ENCODE measurements at regions not wholly inside any gene's neighbourhood (a gene's known extent, or its start where the extent isn't known, plus 50 kb on each side); places are given as distances from the start of the nearest gene placed in this dataset.

DNA sequence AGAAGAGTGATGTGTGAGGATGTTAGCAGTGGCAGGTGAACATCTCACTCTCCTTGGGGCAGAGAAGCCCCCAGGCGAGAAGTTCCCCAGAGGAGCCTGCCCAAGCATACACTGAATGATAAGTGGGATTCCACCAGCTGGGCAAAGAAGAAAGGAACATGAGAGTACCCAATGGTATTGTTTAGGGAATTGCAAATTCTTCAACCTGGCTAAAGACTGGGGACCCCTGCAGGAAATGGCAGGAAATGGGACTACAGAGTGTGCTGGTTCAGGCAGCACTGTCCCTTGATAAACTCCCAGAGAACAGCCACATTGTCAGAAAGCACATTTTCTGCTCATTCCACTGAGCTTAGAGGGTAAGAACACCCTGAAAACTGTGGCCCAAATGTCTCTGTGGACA is 121.3 kb downstream of the RPS29 start:
- DNase-seq (ENCODE audit: low read depth), result no peak

DNA sequence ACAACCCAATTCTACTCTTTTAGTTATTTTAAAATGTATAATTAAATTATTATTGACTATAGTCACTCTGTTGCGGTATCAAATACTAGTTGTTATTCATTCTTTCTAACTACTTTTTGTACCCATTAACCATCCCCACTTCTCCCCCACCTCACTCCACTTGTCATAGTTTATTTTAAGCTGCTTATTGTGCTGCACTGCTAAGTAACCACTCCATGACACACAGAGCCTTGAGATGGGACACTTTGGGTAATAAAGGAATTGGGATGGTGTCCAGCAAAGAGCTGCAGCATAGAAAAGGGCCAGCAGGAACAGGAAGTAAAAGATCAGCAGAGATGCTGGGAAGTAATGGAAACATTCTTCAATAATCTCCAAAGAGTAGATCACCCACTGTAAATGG is 123.0 kb downstream of the RPS29 start:
- DNase-seq (ENCODE audit: low read depth), result no peak

DNA sequence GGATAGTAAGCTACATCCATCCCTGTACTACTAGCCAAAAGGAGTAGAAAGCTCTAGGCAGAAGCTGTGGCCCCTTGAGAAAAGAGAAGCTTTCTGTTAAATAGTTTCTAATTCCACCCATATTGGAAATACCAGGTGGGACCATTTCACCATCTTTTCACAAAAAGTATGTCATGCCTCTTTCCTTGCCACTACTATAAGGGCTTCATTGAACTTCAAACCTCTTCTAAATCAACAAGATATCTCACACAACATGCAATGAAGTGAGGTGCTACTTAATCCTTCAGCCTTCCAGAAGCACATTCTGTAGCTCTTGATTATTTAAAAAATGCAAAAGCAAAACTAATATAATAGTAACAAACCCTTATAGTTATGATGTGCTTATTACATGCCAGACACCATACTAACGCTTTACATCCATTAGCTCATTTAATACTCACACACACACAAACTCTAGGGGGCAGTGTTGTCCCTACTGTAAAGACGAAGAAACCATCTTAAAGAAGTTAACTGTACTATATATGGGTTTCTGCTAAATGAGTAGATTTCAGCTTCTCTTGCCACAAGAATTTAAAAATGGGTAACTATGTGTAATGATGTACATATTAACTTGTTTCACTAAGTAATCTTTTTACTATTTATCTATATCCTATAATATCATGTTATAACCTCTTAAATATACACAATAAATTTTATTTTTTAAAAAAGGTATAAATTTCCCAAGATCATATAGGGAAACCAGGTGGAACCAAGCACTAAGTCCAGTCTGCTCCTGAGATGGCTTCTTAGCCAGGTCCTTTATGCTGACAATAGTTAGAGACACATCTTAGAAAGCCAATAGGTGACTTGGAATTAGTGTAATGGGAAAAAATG is 124.4 kb downstream of the RPS29 start:
- DNase-seq (ENCODE audit: low read depth), result peak; percentile 52

DNA sequence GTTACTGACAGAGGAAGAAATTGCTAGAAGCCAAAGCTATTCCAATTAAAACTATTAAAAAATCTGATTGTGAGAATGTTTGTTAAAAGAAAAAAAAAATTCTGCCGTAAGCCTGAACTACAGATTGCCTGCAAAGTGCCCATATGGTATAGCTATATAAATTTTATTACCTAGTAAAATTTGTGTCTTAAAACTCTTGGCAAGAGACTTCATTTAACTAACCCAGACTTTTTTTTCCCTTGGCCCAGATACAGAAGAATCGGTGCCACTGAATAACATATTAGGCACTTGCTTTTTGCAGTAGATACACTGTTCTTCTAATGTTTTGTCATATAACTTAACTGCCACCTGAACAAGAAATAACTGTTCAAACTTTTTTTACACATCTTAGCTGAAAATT is 125.5 kb downstream of the RPS29 start:
- DNase-seq (ENCODE audit: low read depth), result no peak

DNA sequence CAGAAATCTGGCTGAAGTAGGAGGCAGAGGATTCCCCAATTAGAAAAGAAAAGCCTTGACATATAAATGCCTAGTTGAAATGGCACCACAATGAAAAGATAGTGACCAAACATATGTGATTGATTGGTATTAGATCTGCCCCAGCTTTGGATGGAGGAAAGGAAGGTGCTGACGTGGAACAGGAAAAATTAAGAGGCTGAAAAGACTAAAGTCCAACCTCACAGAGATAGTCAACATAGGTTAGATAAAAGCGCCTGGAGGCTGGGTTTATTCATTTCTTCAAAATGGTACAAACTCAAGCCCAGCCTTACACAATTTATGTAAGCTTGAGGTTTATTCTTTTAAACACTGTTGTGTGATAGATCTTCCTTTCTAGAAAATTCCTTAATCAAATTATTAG is 129.6 kb downstream of the RPS29 start:
- DNase-seq (ENCODE audit: low read depth), result no peak

DNA sequence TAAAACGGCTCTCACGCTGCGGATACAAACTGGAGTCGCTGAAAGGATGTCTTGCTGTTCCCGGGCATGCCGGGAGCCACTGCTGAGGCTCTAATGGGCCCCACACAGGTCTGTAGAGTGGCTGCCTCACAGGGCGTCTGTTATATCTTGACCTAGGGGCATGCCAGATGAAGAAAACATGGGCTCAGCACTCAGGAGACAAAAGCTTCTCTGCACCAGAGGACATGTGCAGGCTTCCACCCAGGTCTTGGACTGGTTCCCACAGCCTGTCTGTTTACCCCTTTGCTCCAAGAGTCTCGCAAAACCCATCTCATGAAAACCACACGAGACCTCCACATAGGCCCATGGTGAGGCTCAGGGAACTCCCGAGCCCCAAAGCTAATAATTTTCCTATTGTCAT is 134.2 kb downstream of the RPS29 start:
- no peak for DNase-seq (ENCODE audit: low read depth)

DNA sequence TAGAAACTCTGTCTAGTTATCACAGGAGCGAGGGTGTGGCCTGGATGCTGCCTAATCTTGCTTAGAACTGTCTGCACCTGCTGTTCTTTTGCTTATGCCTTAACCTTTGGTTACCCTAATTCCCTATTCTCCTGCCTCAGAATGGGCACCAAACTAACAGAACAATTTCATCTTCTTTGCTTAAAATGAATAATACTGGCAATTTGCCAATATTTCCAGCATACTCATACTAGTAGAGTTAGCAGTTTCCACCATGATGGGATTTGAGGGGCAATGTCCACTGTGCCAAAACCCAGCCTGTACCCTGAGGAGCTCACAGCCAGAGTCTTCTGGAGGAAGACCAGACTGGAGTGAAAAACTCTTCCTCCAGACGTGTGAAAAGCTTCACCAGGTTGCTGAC is 136.4 kb downstream of the RPS29 start:
- no peak for DNase-seq (ENCODE audit: low read depth)

DNA sequence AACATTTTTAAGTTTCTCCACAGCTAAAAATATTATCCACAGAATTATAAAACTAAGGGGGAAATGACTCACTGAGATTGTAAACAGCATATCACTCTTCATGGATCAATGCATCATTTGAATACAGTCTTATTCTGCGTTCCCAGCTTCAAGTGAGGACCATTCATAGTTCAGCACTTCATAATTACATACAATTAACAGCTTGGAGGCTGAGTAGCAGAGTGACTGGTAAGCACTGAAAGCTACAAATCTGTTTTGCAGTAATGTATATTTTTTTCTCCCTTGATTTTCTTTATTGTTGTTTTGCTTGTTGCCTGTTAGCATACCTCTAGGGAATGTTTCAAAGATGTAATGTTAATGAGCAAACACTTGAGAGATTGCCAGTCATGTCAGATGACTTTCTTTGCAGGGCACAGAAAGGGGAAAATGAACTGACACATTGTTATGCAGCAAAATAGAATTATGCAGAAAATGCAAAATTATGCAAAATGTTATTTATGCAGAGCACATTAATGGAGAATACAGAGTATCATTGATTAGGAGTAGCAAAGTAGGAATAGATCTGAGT is 138.6 kb downstream of the RPS29 start:
- no peak for DNase-seq (ENCODE audit: low read depth)

DNA sequence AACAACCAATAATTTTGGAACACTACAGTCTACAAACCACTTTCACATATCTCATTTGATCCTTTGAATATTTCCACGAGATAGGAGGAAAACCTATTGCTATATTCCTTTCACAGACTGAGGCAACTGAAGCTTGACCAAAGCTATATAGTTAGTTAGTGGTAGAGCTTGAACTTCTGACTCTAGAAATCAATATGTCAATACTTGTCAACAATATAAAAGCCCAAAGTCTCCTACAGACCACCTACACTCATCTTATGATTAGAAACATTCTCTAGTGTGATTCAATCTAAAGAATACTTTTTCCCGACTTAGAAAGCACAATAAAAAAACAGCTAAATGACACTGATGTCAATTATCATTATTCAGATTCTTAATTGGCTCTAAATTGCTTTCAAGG is 139.4 kb downstream of the RPS29 start:
- no peak for DNase-seq (ENCODE audit: low read depth)

DNA sequence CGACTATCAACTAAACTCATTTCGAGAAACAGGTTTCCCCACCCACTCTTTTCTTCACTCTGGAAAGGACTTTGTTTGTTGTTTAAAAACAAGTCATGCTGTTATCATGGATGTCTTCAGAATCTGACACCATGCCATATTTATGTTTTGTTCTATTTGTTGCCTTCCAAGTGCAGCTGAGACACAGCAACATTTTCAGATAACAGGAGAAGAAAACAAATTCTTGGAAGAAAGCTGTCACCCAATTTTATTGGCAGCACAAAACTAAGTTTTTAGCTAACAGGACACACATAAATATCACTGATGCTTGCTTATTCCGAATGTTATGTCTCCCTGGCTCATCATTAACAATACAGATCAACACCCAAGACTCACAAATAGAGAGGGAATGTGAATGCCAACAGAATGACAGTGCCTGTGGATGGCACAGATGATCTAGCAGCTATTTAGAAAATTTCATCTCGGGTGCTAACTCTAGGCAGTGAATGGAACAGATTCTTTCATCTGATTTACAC is 147.9 kb downstream of the RPS29 start:
- DNase-seq (ENCODE audit: low read depth), result no peak

DNA sequence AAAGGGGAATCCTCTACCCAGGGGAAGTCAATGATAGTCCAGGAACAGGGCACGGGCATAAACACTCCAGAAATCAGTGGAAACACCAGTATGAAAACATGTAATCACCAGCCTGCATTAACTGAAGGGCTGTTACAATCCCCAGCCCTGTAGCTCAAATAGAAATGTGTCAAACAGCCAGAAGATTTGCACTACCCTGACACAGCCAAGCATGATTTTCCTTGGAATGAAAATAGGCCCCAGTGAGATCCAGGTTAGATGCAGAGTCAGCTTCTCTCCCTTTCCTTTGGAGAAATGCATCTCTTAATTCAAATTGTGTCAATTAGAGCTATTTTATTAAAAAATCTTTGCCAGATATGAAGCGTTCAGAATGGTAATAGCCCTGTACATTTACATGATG is 158.1 kb downstream of the RPS29 start:
- no peak for DNase-seq (ENCODE audit: low read depth)

DNA sequence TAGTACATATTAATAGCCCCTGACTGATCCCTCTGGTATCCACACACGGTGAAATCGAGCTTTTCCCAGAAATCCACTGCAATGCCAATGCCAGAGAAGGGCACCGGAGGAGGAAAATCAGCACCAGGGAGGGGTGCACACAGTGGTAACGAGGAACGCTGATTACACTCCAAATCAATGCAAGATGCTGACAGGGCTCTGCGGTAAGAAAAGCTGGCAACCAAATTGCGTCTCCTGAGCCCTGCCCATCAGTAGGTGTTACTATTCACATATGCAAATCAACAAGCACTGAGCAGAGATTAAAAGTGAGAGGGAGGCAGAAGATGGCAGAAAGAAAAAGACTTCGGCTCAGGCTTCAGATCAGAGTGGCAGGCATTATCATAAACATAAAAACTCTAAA is 159.1 kb downstream of the RPS29 start:
- no peak for DNase-seq (ENCODE audit: low read depth)

DNA sequence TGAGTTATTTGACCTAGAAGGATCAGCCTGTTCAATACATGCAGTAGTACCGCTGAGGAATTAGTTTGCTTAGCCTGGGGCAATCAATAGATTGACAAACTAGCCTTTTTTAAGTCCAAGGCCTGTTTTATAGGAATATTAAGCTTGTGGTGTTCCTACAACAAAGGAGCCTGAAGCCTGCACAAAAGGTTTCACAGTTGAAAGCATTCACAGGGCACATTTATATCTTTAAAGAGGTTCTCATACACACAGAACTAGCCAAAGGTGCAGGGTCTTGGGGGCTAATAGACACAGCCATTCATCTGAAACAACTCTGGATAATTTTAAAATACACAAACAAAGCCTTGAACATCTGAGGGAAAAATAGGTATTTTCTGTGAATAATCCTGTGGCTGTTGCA is 160.3 kb downstream of the RPS29 start:
- no peak for DNase-seq (ENCODE audit: low read depth)

DNA sequence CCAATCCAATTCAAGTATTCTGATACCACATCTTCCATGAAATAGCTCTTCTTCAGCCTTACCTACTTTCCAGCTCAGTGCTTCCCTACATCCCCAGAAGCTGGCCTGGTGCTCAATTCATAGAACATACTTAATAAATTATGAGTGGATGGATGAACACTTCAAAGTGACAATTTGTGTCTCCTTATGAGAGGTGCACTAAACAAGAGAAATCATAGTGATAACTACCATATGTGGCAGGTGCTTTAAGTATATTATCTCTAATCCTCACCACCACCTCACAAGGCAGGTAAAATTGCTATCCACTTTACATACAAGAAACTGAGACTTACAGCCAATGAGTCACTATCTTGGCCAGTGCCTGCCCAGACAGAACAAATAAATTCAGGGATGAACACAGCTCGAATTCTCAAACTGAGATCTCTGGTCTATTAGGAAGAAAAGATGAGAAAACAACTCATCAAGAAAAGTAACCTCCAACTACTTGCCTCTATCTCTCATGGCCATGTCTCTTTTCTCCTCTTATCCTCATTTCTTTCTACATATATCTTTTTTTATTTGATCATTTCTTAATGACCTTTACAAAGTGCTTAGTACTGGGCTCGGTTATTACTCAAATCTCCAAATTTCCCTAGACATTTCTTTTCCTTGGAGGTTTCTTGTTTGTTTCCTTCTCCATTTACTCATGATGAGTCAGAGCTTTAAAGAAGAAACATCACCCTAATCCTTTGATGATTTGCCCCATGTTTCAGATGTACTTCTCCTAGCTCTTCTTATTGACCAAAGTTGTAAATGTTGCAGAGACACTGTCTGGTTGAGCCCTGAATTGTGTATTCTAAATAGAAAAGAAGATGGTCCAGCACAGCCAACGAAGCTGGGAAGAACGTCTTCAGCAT is 161.5 kb downstream of the RPS29 start:
- DNase-seq (ENCODE audit: low read depth), result no peak

DNA sequence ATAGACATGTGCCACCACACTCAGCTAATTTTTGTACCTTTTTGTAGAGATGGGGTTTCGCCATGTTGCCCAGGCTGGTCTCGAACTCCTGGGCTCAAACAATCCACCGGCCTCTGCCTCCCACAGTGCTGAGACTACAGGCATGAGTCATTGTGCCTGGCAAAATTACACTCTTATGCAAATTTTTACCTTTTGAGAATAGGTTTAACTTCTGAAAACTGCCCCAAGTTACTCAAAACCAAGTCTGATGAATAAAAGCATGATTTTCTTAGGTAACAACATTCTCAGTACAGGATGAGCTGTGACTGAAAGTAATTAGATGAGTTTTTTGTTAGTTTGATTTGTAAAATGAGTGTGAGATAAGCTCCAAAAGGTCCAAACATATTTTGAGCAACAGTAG is 166.0 kb downstream of the RPS29 start:
- no peak for DNase-seq (ENCODE audit: low read depth)

DNA sequence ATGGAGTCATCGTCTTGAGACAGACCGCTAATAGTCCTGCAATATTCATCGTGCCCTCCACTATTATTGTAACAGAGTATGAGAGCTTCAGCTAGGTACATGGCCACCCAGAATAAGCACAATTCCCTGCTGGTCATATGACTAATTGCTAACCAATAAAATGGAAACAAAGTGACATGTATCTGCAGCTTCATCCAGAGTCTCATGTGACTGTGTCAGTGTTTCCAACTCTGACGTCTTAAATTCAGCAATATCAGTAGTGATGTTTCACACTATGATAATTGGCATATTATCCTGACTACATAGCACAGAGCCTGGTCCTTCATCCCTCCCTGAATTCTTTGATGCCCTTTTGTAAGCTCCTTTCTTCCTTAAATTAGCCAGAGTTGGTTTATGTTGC is 167.4 kb downstream of the RPS29 start:
- no peak for DNase-seq (ENCODE audit: low read depth)

DNA sequence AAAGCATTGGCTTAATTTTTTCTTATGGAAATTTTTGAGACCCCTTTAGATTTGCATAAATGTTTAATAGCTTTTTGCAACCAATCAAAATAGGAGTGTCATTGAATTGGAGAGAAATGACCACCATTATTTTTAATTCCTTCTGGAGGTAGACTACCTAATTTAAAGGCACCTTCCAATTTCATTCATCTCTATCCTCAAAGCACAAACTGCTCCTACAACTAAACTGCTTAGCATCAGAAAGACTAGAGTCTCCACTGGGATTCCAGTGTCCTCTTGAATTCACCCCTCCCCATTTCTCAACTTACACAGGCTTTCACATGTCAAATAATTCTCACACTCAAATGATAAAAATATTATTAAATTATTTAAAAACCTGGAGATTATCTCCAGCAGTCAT is 168.4 kb downstream of the RPS29 start:
- no peak for DNase-seq (ENCODE audit: low read depth)

DNA sequence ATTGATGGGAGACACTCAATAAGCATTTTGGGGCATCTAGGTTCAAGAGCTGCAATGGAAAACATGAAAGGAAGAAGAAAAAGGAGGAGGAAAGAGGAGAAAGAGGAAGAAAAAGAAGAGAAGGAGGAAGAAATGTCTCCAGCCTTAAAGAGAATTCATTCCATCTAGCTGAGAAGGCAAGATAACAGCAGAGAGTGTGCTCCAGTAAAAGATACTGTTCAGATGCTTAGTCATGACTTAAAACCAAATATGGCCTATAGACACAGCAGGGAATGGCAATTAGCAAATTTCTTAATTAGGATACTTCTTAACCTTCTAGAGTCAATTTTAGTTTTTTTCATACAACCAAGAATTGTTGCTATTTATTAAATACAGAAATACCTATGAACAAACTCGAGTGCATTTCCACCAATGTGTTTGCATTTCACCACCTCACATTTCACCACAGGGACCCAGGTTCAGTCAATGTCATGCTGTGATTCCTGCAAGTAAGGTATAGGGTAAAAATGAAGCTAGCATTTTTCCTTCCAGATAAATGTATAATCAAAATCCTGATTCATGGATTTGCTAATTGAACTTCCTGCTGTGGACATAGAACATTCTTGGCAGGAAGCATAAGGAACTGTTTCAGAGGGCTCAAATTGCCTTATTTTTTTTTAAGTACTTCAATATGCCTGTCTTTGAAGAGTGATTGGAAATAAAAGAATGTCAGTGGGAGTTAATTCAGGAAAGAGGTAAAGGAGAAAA is 177.8 kb downstream of the RPS29 start:
- DNase-seq (ENCODE audit: low read depth), result no peak

DNA sequence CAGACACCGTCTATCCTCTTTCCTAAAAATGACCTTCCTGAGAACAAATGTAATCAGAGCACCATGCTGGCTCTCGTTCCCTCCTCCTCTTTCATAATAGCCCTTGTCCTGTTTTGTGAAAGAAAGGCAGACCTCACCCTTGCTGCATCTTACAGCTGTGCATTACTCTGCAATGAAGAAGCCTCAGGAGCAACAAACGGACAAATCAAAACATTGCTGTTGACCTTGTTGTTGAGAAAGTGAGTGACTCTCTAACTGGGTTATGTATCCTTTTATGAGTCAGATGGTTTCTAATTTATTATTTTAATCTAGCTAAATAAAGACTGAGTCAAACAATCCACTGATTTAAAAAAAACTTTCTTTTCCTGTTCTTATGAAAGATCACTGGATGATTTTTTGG is 180.9 kb downstream of the RPS29 start:
- DNase-seq (ENCODE audit: low read depth), result peak; percentile 43

DNA sequence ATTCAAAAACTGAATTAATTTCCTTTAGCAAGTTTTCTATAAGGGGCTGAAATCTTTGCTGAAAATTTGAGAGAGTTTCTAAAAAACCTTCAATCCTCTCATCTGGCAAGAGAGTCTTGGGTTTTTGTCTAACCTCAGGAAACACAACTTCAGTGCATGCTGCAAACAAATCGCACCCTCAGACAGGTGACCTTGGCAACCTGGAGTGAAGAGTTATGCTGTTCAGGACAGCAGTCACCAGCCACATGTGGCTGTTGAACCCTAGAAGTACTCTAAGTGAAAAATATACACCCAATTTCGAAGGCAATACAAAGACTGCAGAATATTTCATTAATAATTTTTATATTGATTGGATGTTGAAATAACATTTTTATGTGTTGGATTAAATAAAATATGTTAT is 184.8 kb downstream of the RPS29 start:
- DNase-seq (ENCODE audit: low read depth), result no peak

DNA sequence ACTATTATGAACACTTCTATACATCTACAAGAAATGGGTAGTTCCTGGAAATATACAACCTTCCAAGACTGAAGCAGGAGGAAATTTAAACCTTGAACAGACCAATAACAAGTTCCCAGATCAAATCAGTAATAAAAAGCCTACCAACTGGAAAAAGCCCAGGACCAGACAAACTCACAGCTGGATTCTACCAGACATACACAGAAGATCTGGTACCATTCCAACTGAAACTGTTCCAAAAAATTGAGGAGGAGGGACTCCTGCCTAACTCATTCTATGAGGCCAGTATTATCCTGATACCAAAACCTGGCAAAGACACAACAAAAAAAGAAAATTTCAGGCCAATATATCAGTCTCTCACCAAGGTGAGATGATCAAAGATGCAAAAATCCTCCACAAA is 189.4 kb downstream of the RPS29 start:
- no peak for DNase-seq (ENCODE audit: low read depth)

DNA sequence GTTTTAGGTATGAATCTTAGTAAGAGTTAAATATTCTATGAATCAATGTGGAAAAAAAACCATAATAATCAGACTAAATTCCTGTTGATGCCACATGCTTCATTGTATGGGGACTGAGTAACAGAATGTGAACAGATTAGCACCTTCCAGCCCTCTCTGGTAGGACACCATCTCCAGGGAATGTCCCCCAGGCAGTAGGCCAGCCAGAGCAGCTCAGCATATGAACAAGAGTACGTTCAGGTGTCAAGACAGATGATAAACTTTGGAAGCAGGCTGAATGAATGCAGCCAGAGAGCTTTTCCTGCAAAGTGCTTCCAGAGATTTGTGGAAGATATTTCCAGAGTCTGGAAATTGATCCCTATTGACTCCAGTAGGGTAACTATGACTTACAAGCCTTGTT is 204.4 kb downstream of the RPS29 start:
- no peak for DNase-seq (ENCODE audit: low read depth)

All from stromal cell of bone marrow (primary cell).